ENCODE measurements at regions not wholly inside any gene's neighbourhood (a gene's known extent, or its start where the extent isn't known, plus 50 kb on each side); places are given as distances from the start of the nearest gene placed in this dataset.

DNA sequence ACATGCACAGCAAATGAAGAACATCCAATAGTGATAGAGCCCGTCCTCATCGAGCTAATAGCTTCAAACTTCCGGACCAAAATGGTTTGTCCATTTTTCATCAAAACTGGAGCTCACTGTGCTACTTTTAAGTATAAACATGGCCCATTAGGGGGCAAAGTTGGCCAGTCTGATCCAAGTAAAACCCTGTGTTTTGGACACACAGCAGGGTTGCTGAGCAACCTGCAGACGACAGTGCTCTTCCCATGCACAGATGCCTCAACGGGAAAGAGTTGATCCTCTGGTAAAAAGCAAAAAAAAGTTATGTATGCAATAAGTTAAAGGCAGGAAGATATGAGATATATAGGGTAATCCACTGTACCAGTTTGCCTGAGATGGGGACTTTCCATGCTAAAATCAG, 244.0 kb upstream of the THBS1 start:
- DNase-seq (ENCODE audit: low read depth), result peak; percentile 12
- H3K4me3 ChIP-seq (ENCODE audit: control insufficient read depth, low read depth, low read length), result no peak overlapping the region
- TF ChIP-seq, protein P1, sequence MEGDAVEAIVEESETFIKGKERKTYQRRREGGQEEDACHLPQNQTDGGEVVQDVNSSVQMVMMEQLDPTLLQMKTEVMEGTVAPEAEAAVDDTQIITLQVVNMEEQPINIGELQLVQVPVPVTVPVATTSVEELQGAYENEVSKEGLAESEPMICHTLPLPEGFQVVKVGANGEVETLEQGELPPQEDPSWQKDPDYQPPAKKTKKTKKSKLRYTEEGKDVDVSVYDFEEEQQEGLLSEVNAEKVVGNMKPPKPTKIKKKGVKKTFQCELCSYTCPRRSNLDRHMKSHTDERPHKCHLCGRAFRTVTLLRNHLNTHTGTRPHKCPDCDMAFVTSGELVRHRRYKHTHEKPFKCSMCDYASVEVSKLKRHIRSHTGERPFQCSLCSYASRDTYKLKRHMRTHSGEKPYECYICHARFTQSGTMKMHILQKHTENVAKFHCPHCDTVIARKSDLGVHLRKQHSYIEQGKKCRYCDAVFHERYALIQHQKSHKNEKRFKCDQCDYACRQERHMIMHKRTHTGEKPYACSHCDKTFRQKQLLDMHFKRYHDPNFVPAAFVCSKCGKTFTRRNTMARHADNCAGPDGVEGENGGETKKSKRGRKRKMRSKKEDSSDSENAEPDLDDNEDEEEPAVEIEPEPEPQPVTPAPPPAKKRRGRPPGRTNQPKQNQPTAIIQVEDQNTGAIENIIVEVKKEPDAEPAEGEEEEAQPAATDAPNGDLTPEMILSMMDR (conservative IDR thresholded peaks at IDR 0.05; ENCODE audit: control insufficient read depth, insufficient read depth, low read depth, low read length), result no peak

- TF ChIP-seq, protein P1 (conservative IDR thresholded peaks at IDR 0.05; ENCODE audit: control insufficient read depth, insufficient read depth, low read depth, low read length), result no peak
- DNase-seq (ENCODE audit: low read depth), result no peak
- H3K4me3 ChIP-seq (ENCODE audit: control insufficient read depth, low read depth, low read length), result no peak overlapping the region
These were observed 242.6 kb upstream of the THBS1 start for GRCh38 chr15:39338251-39338650.

DNA sequence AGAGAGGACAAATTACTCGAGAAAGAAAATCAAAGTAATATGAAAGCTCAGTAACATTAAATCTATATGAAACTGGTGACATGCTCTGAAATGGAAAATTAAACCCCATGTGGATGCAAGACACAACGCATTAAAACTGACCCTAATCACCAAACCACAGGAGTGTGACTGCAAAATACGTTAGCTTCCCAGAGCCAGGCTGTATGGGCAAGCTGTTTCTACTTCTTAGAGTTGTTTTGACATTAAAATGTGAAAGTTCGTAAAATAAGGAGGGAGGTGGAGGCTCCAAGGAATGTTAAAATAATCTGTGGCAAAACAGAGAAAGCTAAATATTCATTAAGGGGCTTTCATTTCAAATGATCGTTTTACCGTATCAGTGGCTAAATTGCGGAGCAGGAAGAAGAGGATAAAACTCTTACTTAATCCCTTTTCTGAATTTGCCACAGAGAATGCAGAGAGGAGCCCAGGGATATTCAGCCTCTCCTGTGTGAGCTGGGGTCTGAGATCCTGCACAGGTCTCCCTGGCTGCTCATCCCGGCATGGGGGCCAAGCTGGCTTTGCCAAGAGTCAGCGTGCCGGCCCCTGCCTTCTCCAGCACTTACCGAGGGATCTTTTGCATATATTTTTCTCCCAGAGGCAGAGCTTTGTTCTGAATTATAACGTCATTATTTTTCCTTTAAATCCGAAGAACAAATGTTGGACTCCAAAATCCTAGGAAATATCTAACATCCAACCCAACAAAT, 239.8 kb upstream of the THBS1 start:
- DNase-seq (ENCODE audit: low read depth), result no peak
- TF ChIP-seq, protein P1 (conservative IDR thresholded peaks at IDR 0.05; ENCODE audit: control insufficient read depth, insufficient read depth, low read depth, low read length), result no peak
- H3K4me3 ChIP-seq (ENCODE audit: control insufficient read depth, low read depth, low read length), result no peak overlapping the region

GRCh38 chr15:39344662-39345141, 236.2 kb upstream of the THBS1 start:
- TF ChIP-seq, protein P1 (conservative IDR thresholded peaks at IDR 0.05; ENCODE audit: control insufficient read depth, insufficient read depth, low read depth, low read length), result no peak
- DNase-seq (ENCODE audit: low read depth), result peak; percentile 53

DNA sequence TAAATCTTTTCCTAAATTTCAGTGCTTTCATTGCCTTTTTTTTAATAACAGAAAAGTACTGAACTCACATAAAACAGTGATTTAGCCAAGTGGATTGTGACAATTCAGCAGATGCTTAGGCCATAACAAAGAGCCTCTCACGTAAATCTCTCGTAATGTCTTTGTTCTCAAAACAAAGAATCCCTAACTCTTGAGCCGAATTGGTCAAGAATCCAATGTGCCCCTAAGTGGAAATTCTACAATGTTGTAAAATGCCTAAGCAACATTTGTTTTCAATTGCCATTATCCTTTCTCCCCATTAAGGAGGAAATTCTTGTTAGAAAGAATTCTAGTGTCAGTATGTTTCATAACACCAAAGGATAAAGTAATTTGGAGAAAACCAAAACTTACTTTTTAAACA, 235.7 kb upstream of the THBS1 start:
- no peak for DNase-seq (ENCODE audit: low read depth)
- TF ChIP-seq, protein P1 (conservative IDR thresholded peaks at IDR 0.05; ENCODE audit: control insufficient read depth, insufficient read depth, low read depth, low read length), result no peak
- no peak overlapping the region for H3K4me3 ChIP-seq (ENCODE audit: control insufficient read depth, low read depth, low read length)

More at GRCh38 chr15:39344662-39345141, 236.2 kb upstream of the THBS1 start:
- H3K4me3 ChIP-seq (ENCODE audit: control insufficient read depth, low read depth, low read length), result no peak overlapping the region

DNA sequence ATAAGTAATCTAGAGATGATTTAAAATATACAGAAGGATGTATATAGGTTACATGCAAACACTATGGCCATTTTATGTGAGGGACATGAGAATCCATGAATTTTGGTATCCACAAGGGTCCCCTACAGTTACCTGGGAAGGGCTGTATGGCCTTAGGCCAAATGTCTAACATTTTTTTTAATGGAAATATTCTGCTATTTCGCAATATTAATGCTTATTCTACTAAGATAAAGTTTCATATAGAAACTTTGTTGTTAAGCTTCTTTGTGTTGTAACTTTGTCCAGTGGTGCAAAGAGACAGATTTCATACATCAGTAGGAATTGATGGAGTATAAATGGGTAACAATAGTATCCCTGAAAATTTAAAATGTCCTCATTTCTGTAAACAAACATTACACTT, 233.4 kb upstream of the THBS1 start:
- TF ChIP-seq, protein P1 (conservative IDR thresholded peaks at IDR 0.05; ENCODE audit: control insufficient read depth, insufficient read depth, low read depth, low read length), result no peak
- no peak for DNase-seq (ENCODE audit: low read depth)
- no peak overlapping the region for H3K4me3 ChIP-seq (ENCODE audit: control insufficient read depth, low read depth, low read length)
